ENCODE measurements at regions not wholly inside any gene's neighbourhood (a gene's known extent, or its start where the extent isn't known, plus 50 kb on each side); places are given as distances from the start of the nearest gene placed in this dataset.

- peaks cover 73% of the 10 kb centered on the region for H3K27me3 Mint-ChIP-seq (ENCODE audit: low read depth)
- no peak overlapping the region for H3K27ac Mint-ChIP-seq
- no peak for TF ChIP-seq CTCF (IDR thresholded peaks at IDR 0.05; ENCODE audit: unreplicated experiment in 3 of 3)
- peaks cover 2% of the 10 kb centered on the region for H3K9me3 Mint-ChIP-seq
- no peaks in the 10 kb centered on the region for H3K4me1 Mint-ChIP-seq
- no peak overlapping the region for H3K4me3 Mint-ChIP-seq
- no peaks in the 10 kb centered on the region for H3K36me3 Mint-ChIP-seq (ENCODE audit: low read depth)
Measured at GRCh38 chr11:134702827-134703226, 290.8 kb upstream of the B3GAT1 start.

- Mint-ChIP-seq H3K4me3 (no peak overlapping the region), H3K27me3 (ENCODE audit: low read depth) (peaks cover 75% of the 10 kb centered on the region), H3K27ac (no peak overlapping the region), H3K4me1 (no peaks in the 10 kb centered on the region), H3K36me3 (ENCODE audit: low read depth) (no peaks in the 10 kb centered on the region), H3K9me3 (peaks cover 2% of the 10 kb centered on the region)
- no peak for TF ChIP-seq CTCF (IDR thresholded peaks at IDR 0.05; ENCODE audit: unreplicated experiment in 3 of 3)
Measured at GRCh38 chr11:134701564-134702165, 289.6 kb upstream of the B3GAT1 start.

GRCh38 chr11:134700101-134700640 is 288.1 kb upstream of the B3GAT1 start:
- Mint-ChIP-seq H3K27ac (no peak overlapping the region), H3K4me3 (no peak overlapping the region), H3K36me3 (ENCODE audit: low read depth) (no peaks in the 10 kb centered on the region), H3K27me3 (ENCODE audit: low read depth) (peaks cover 80% of the 10 kb centered on the region), H3K4me1 (no peaks in the 10 kb centered on the region), H3K9me3 (peaks cover 2% of the 10 kb centered on the region)
- no peak for TF ChIP-seq CTCF (IDR thresholded peaks at IDR 0.05; ENCODE audit: unreplicated experiment in 3 of 3)

GRCh38 chr11:134696455-134696854 is 284.4 kb upstream of the B3GAT1 start:
- TF ChIP-seq CTCF (IDR thresholded peaks at IDR 0.05; ENCODE audit: unreplicated experiment in 3 of 3) = no peak
- no peak overlapping the region for H3K4me3 Mint-ChIP-seq
- peaks cover 86% of the 10 kb centered on the region for H3K27me3 Mint-ChIP-seq (ENCODE audit: low read depth)
- H3K36me3 Mint-ChIP-seq (ENCODE audit: low read depth) = no peaks in the 10 kb centered on the region
- H3K4me1 Mint-ChIP-seq = no peaks in the 10 kb centered on the region
- H3K27ac Mint-ChIP-seq = no peak overlapping the region
- peaks cover 2% of the 10 kb centered on the region for H3K9me3 Mint-ChIP-seq

GRCh38 chr11:134691985-134692384 is 279.9 kb upstream of the B3GAT1 start:
- Mint-ChIP-seq H3K4me3 (no peak overlapping the region), H3K9me3 (no peaks in the 10 kb centered on the region), H3K36me3 (ENCODE audit: low read depth) (no peaks in the 10 kb centered on the region), H3K27me3 (ENCODE audit: low read depth) (peaks cover 85% of the 10 kb centered on the region), H3K4me1 (no peaks in the 10 kb centered on the region), H3K27ac (no peak overlapping the region)
- no peak for TF ChIP-seq CTCF (IDR thresholded peaks at IDR 0.05; ENCODE audit: unreplicated experiment in 3 of 3)

GRCh38 chr11:134691295-134691873 is 279.3 kb upstream of the B3GAT1 start:
- no peaks in the 10 kb centered on the region for H3K9me3 Mint-ChIP-seq
- no peak overlapping the region for H3K27ac Mint-ChIP-seq
- no peaks in the 10 kb centered on the region for H3K4me1 Mint-ChIP-seq
- H3K4me3 Mint-ChIP-seq = no peak overlapping the region
- no peak for TF ChIP-seq CTCF (IDR thresholded peaks at IDR 0.05; ENCODE audit: unreplicated experiment in 3 of 3)
- peaks cover 79% of the 10 kb centered on the region for H3K27me3 Mint-ChIP-seq (ENCODE audit: low read depth)
- no peaks in the 10 kb centered on the region for H3K36me3 Mint-ChIP-seq (ENCODE audit: low read depth)

Data from nephron (organoid).